Right hindlimb (tissue), 1 donor: ENCODE measurements at regions not wholly inside any gene's neighbourhood (a gene's known extent, or its start where the extent isn't known, plus 50 kb on each side); places are given as distances from the start of the nearest gene placed in this dataset.

Experiments used
- DNase-seq: peaks from one replicate; pipeline ENCODE4 v3.0.0-alpha.2; 2018

DNA sequence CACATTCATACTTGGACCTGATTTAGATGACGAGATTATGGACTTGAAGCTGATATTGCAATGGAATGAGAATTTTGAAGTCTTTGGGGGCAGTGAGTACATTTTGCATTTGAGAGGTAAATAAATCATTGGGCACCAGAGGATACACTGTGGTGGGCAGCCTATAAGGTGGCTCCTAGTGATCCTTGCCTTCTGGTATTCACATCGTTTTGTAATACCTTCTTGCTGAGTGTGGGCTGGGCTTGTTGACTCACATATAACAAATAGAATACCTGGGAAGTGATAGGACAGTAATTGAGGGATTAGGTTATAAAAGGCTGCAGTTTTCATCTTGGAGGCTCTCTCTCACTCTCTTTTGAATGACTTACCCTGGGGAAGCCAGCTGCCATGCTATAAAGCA lies 605.5 kb upstream of the KCNMB2 start:
- no peak for DNase-seq

- no peak for DNase-seq
Observed at GRCh38 chr3:177931346-177931745, 604.9 kb upstream of the KCNMB2 start.

- no peak for DNase-seq
Observed at GRCh38 chr3:177932346-177932745, 603.9 kb upstream of the KCNMB2 start.

- no peak for DNase-seq
Observed at GRCh38 chr3:177932750-177933660, 603.2 kb upstream of the KCNMB2 start.

- DNase-seq: no peak
Observed at GRCh38 chr3:177934001-177934891, 602.0 kb upstream of the KCNMB2 start.

DNA sequence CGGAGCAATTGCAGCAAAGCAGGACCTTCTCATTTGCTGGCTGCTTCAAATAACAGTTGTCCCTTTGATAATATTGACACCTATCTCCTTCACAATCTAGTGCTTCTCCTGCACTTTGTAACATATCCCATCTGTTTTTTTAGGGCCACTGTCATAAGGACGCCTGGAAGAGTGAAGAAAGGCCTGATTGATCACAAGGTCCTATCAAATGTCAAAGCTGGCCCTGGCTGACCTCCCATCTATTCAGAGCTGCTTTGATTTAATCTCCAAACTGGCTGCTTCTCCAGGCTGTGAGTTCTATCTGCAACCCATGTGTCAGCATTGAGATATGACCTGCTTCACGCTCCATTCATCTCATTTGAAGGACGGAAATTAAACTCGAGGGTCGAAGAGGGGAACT lies 601.2 kb upstream of the KCNMB2 start:
- no peak for DNase-seq

DNA sequence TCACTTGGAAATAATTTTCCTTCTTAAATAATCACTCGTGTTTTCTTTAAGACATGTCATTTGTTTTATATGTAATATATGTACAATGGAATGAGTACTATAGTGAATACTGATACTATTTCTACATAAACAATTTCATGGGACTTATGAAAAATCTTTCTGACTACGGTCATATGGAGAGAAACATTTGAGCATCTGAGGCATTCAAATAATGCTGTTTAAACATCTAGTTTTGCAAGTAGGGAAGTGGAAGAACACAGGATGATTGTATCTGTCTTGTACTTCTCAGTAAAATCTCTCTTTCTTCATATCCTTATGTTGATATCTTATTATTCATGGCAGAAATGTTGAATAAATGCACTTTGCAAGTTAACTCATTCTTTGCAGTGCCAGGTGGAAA lies 599.5 kb upstream of the KCNMB2 start:
- DNase-seq: no peak

- DNase-seq: no peak
Observed at GRCh38 chr3:177942911-177943310, 593.3 kb upstream of the KCNMB2 start.

GRCh38 chr3:177944228-177944661 lies 592.0 kb upstream of the KCNMB2 start:
- DNase-seq: no peak

DNA sequence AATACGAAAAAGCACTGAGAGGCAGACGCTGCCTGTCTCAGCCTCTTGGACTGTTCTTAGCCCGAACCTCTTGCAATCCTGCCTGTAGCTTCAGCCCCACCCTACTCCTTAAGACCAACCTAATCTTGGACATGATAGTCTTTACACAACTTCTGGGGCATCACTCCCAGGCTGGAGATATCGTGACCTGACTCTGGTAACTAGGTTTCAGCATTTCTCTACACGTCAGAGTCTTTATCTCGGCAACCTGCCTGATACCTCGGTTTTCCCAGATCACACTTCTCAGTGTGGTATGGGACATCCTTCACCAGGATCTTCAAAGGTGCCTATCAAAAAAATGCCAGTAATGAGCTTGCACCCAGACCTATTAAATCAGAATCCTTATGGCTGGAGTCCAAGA lies 590.2 kb upstream of the KCNMB2 start:
- DNase-seq: no peak

DNA sequence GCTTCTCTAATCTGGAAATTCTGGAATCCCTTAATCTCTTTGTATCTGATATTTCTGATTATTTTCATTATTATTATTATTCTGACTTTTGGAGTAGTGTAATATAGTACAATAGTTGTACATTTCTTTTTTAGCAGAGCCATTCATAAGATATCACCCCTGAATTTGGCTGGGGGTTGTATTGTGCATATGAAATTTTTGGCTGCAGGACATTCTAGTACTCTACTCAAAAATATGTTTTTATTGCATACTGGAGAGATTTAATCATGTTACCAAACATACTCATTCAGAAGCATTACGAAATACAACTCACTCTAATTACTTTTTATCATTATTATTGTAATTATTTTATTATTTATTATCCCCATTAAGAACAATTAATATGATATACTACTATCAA lies 589.7 kb upstream of the KCNMB2 start:
- DNase-seq: no peak

DNA sequence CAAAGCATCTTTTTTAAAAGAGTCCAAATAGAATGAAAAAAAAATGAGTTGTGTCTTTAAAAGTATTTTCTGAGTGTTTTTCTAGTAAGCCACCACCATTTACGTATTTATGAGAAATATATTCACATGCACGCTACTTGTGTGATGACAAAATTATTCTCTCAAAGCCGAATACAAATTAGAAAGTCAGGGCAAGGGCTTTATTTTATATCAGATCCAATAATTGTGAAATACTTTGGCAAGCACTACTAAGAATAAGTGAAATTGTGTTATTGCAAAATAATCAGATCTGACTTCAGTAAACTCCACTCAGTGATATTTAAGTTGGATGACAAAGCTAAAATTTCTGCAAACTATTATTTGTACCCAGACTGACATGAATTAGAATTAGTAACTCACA lies 589.3 kb upstream of the KCNMB2 start:
- DNase-seq: no peak

DNA sequence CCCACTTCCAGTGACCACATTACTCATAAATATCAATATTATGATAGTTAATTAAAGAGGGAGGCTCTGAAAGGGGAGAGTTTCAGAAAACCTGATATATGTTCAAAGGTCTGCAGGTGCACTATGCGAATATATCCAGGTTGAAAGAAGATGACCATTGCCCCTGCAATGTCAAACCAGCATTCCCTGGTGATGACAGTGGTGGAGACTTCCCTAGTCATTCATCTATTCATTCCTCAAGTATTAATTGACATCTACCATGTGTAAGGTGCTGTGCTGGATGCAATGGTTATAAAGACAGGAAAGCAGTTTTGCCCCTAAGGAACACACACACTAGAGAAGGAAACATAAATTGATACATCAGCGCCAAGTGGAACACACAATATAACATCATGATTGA lies 588.3 kb upstream of the KCNMB2 start:
- no peak for DNase-seq

DNA sequence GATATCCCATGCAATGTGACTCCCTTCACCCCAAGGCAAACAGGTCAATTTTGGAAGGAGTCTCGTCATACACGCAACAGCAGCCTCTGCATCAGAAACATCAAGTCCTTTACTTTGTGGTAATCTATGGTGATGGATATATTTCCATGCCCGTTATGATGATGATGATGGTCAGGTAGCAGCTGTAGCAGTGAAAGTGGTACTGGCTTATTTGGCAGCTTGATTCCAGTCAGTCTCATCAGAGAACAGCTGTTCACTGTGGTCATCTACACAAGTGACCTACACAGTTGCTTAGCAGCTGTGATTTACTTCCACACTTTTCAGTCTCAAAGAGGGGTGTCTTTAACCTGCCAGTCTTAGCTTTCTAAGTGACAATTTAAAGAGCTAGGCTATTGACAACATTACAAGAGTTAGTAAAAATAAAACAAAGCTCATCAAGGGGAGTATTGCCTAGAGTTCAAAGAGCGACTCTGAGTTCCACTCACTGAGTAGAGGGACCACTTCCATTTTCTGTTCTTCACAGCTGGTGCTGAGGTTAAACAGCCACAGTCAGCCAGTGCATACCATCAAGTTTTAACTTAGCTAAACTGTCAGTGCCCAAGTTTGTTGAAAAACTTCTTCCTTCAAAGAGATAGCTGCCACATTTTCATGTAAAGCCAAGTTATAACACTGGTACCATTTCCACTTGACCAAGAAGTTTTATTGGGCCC lies 587.4 kb upstream of the KCNMB2 start:
- DNase-seq: no peak

GRCh38 chr3:177959188-177959587 lies 577.0 kb upstream of the KCNMB2 start:
- no peak for DNase-seq

GRCh38 chr3:177960014-177960413 lies 576.2 kb upstream of the KCNMB2 start:
- peak; percentile 47 for DNase-seq

DNA sequence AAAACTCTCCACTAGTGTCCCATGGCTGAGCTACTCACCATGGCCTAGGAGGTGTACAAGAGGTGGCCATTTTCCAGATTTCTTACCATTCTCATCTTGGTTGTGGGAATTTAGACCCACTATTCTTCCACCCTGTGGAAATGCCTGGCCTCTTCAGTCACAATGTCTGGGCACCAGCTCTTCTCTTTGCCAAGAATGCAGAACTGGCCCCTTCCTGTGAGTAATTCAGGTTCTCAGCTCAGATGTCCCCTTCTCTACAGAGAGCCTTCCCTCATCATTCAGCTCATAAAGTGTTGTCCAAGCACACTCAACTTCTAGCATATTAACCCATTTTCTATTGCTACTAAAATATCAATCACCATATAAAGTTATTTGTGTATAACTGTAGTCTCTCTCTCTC lies 575.5 kb upstream of the KCNMB2 start:
- DNase-seq: no peak

GRCh38 chr3:177961784-177962183 lies 574.5 kb upstream of the KCNMB2 start:
- DNase-seq: no peak

DNA sequence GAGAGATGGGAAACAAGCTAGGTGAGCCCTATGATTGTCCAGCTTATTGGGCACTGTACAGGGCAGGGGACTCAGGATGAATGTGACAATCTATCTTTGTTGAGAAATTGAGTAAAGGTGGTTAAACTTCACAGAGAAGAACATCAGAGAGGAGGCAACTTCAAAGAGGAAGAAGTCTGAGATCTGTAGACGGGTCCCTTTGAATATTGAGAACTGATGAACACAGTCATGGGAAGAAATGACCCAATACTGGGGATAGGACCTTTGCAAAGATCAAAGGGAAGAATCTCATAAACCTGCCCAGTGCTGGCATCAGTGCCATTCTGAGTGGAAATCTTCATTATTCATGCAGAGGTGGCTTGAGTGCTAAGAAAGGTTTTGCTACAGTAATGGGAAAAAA lies 569.7 kb upstream of the KCNMB2 start:
- DNase-seq: no peak

DNA sequence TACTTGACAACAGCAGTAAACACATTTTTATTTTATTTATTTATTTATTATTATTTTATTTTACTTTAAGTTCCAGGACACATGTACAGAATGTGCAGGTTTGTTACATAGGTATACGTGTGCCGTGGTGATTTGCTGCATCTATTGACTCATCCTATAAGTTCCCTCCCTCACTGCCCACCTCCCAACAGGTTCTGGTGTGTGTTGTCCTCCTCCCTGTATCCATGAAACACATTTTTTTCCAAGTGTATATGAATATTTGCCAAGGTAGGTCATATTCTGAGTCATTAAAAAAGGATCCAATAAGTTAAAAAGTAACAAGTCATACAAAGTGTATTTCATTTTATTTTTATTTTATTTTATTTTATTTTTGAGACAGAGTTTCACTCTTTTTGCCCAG lies 567.3 kb upstream of the KCNMB2 start:
- DNase-seq: no peak

DNA sequence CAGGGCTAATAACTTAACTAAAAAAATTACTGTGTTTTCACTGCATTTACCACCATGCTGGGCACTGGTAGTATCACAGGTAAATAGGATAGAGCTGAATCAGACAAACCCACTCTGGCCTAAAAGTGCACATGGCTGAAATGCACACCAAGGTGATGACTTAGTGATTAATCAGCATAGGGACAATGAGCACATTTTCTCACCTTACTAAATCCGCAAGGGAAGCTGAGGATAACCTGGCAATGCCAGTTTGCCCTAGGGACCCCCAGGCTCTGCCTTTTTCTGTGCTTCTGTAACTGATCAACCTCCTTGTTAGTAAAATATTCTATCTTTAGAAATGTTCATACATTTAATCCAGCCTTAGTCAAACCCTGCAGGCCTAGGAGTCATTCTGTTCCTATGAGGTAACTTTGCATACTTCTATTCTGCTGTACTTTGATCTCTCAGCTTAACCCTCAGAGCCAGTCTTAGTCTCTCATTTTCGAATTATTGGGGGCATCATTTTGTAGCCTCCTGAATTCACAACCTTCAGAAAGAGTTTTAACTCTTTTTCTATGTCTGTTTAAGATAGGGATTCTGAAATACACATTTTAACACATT lies 562.9 kb upstream of the KCNMB2 start:
- DNase-seq: no peak

DNA sequence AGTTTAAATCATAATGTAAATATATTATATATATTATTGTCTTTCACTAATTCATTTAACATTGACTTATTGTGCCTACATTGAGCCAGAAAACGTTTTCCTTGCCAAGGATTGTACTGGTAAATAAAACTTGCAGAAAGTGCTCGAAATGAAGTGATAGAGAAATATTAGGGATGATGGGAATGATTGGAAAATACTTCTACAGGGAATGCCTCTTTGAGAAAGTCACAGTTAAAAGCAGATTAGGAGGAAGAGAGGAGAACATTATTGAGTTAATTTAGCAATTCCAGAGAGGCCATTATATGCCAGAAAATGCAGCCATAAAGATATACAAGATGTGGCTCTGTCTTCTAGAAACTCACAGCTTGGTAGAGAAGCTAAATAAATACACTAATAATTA lies 560.0 kb upstream of the KCNMB2 start:
- no peak for DNase-seq

- no peak for DNase-seq
Observed at GRCh38 chr3:177976866-177977265, 559.4 kb upstream of the KCNMB2 start.
